NCI-H187 (cell line): ENCODE measurements at regions not wholly inside any gene's neighbourhood (a gene's known extent, or its start where the extent isn't known, plus 50 kb on each side); places are given as distances from the start of the nearest gene placed in this dataset.

Experiments
- DNase-seq, 2 experiments: peaks; one replicate each; lab custom pipeline; 2025; lab: John Stamatoyannopoulos, UW

DNA sequence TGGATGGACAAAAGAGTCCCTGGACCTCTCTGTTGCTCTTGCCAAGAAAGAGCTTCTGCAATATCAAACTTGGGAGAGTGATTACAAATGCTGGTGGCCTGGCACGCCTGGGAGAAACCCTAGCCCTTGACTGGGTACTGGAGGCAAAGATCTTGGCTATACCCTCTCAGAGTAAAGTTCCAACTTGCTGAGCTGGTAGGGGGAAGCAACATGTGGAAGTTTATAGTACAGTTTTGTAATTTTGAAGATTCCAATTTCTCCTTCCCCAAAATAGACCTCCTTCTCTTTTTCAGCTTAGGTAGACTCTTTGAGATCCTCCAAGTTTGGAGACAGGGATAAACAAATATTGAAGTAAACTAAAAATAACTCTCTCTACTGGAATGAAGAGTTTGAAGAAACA lies 645.3 kb downstream of the NR4A2 start:
- no peak for DNase-seq

DNA sequence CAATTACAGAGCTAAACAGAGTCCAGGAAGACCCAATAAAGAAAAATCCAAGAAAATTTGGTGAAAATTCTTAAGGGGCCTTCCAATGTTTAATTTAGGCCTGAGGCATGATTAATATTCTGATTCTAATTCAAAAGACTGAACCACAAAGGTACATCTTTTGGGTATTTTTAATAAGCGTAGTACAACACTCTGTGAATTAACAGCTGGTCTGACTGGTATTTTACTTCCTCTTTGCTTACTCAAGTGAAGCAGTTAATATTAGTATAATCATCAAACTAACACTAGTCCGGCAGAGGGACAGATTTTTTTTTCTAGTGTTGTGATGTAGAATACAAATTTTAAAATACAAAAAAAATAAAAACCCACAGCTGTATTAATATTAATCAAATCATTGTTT lies 652.9 kb downstream of the NR4A2 start:
- no peak for DNase-seq

DNA sequence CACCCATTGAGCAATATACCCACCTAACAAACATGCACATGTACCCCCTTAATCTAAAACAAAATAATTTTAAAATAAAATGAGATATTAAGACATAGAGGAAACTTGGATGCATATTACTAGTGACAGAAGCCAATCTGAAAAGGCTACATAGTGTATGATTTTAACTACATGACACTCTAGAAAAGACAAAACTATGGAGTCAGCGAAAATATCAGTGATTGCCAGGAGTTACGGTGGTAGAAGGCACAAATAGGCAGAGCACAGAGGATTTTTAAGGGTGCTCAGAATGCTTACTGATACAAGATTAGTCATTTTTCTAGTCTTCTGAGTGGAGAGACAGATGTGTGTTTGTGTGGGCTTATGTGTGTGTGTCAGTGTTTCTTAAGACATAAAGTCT lies 656.6 kb downstream of the NR4A2 start:
- no peak for DNase-seq

DNA sequence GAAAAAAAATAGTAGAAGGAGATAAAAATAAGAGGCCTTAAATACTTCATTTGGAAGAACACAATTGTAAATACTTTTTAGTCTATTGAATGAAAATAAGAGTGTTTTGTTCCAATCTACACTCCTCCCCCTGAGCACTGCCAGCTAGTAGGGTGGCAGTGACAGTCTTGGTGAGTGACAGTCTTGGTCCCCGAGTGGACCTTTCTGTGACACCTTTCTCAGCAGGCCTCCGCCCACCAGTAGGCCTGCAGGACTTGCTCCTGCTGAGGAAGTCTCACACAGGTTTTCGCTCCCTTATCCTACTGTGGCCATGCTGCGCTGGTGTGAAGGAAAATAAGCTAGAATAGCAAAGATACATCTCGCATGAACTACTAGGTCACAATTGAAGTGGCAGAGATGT lies 666.8 kb downstream of the NR4A2 start:
- DNase-seq = no peak

DNA sequence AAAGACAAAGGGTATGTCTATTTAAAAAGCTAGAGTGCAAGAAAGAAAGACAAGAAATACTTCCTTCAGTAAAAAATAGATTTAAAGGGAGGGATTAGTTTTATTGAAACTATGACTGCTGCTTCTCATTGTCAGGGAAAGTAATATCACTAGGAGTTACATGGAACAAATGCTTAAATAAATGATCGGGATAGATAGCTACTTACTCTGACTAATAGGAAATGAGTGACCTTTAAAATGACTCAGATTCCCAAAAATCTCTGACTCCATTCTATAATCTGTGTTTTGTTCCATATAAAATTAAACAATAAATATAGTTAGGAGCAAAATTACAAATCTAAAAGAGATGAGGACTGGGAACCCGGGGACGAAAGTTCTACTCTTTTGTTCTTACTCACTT lies 669.3 kb downstream of the NR4A2 start:
- DNase-seq = no peak

DNA sequence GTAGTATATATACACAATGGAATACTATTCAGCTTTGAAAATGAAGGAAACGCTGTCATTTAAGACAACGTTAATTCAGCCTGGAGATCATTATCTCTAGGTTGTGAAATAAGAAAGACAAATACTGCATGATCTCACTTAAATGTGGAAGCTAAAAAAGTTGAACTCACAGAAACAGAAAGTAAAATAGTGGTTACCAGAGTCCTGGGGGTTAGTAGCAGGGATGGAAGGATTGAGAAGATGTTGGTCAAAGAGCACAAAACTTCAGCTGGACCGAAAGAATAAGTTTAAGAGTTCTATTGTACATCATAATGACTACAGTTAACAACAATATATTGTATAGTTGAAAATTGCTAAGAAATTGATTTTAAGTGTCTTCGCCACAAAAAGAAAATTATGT lies 670.3 kb downstream of the NR4A2 start:
- DNase-seq = no peak

DNA sequence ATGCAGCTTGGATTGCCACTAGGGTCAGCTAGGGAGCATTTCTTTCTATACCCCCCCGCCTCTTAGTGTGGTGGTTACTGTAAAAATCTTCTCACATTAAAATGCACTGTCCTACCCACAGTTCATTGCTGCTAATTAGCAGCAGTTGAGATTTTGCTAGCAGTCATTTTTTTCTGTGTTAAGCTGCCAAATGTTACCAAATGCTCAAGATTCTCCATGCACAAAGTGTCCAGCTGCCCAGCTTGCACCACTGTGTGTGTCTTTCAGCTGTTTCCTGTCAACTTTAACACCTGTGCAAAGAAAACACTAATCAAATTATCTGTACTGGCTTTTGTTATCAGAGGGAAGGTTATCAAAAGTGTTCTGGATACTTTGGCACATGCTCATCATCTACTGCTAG lies 679.3 kb downstream of the NR4A2 start:
- no peak for DNase-seq

DNA sequence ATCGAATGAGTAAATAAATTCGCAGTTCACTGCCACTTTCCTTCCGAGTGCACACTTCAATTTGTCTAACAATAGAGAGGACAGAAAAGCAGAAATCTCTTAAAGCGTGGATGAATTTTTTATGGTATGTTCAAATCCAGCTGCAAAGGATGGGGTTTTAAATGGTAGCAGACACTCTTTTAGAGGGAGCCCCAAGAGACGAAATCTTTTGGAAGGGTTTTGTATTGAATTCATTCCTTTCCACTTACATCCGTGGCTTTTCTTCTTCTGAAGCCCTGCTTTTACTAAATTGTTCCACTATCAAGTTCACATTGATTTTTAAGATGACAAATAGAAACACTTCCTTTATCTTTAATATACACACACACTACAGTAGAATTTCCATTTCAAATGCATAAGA lies 680.7 kb downstream of the NR4A2 start:
- no peak for DNase-seq

DNA sequence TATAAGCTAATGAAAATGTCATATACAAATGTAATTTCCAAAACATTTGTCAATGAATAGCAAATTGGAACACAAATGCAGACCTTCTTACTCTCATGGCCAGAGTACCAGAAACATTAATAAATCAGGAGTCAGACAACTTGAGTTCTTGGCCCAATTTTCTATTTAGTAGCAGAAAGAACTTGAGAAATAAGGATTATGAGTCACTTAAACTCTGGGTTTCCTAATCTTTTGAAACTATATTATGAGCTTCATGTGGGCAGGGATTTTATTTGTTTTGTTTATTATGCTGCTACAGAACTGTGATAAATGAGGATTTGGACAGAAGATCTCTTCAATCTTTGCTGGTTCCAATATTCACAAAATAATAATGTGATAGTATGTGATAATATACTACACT lies 686.7 kb downstream of the NR4A2 start:
- DNase-seq = no peak

DNA sequence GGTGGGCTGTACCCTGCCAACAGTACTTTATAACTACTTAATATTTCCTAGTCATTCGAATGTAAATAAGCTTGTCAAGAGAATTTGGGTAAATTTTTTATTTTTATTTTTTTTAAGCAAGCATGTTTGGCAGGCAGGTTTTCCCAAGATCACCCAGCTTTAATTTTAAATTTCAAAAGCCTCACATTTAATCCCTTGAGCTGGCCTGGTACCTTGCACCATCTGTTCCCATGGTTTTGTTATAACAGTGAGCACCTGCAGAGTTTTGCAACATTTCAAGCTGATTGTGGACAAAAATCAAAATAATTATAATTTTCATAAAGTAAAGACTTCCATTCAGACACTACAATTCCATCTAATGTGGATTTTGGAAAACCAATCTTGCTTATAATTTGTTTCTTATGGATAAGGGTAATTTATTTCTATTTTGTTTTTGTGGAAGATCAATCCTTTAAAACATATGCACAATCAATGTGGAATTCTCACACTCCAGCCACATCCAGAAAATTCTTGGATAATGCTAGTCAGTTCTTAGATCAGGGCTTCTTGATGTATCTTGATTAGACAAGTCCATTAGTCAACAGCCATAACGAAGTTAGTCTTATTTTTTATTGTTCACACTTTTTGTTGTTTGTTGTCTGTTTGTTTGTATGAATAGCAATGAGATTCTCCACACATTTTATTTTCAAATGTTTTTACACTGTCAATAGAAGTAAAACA lies 689.3 kb downstream of the NR4A2 start:
- DNase-seq = no peak

DNA sequence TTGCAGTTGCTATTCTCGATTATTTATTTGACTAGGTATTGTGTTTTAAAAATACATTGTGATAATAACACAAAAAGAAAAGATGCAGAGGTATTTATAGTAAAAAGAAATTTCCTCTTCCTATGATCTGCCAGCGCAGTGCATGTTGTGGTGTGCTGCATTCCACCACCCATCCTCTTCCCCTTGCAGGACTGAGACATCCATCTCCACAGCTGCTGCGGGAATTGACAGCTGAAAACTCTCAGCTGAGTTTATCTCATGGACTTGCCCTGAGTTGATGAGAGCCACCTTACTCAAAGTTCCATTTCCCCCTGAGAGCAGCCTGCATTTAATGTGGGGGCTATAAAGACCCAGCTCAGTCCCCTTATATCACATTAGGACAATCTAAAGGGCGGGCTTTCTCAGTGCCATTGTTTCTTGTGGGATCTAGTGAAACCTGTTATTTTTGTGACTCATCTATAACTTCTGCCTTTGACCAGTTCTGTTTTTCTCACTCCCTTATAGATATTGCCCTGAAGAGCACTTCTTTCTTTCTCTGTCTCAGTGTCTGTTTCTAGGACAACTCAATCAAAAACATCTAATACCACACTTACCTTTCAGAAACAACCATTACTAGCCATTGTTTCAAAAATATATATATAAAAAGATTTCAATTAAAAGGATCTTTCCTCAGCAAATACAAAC lies 698.5 kb downstream of the NR4A2 start:
- DNase-seq = no peak

DNA sequence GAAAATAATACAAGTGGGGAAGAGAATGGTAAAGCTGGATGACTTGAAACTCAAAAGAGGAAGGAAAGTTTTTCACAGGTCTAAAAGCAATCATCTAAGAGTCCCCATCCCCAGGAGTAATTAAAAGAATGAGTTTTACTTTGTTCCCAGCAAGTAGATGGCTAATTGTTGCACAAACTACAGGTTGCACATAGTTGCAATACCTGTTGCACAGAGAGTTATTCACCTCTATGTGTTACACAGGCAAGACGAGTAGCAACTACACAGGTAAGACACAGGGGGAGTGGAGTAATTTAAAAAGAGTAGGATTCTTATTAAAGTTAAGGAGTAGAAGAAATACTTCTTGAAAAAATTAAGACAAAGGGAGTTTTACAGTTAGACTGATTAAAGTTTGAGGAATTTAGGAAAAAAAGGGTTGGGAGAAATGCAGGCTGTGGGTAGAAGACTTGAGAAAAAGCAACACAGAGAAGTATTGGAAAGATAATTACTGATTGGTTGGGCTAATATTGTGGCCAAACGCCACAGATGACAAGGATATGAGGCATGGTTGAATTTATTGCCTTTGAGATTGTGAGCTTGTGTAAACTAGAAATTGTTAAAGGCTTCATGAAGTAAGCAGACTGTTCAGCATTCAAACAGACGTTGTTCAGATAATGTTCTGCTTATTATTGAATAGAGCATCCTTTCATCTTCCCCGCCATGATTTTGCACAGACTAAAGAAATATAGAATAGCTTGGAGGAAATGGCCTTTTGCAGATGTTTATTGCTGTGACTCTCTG lies 699.3 kb downstream of the NR4A2 start:
- DNase-seq = no peak

DNA sequence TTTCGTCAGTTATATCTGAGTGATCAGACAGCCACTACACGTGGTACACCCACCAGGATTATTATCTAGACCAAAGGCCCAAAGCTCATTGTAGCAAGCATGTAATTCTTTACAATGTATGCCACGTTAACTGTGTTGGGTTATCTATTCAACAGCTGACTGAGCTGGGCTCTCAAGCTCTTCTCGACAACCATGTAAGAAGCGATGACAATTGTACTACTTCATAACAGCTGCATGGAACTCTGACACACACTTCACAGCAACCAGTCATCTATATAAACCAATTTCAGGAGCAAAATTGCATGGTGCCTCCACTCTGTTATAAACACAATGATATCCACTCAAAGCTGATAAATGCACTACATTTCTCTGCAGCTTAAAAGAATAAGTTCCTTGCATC lies 701.8 kb downstream of the NR4A2 start:
- no peak for DNase-seq

DNA sequence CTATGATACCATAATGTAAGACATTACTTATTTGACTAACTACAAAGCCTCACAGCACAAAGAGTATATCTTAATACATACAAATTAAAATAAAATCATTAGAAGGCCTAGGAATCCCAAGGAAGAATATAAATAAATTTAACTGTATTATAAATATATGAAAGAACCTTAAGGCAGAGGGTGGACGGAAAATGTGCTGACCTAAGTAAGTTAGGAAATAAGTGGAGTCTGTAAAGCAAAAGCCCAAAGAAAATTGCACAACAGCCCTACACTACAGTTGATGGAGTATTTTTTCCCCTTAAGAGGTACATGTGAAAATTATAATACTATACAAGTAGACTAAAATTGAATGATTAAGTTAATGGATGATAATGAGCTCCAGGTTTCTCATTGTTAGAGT lies 710.1 kb downstream of the NR4A2 start:
- no peak for DNase-seq

DNA sequence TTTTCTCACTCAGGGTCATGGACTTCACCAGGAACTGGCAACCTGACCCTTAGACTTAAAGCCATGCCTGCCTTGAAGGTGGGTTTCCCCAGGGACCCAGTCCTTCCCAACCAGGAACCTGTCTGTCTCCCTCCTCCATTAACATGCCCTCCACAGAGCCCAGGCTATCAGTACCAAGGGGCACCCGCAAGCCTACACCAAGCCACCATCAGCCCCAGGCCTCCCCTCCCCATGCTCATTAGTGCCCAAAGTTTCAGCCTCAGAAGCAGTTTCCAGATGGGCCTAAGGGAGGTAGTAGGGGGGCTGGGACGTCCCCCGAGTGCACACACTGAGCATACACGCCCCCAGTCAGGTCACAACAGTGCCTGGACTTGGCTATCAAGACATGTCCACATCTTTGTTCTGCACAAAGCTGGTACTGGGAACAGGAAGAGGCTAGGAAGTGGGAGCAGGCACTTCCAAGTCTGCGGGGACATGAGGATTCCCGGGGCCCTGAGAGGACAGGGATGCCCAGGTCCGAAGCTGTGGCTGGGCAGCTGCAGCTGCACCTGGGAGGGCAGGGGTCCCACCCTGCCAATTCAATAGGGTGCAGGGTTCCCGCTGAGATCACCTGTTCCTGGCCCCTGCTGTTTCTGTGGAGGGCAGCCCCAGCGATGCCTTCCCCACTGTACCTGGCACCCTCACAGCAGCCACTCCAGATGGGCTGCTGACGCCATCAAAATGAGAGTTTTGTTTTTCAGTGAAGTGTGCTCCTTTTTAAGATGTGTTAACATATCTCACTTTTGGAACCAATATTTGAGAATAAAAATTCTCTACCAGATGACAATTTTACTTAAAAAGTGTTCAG lies 731.4 kb downstream of the NR4A2 start:
- DNase-seq = no peak

DNA sequence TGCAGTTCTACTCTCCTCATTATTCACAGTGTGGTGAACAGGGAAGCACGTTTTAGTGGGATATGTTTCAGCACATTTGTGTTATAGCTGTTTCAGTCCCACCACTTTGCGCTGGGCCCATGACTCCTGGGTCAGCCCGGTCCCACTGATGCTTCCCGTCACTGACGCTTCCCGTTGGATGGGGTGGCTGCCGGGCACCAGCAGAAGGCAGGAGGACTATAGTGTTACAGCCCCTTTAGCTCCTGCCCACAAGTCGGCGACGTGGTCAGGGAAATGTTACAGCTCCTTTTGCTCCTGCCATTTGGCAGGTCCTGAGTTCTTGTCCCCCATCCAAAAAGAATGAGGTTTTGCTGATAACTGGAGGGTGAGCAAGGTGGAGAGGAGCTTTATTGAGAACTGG lies 732.2 kb downstream of the NR4A2 start:
- DNase-seq = no peak

DNA sequence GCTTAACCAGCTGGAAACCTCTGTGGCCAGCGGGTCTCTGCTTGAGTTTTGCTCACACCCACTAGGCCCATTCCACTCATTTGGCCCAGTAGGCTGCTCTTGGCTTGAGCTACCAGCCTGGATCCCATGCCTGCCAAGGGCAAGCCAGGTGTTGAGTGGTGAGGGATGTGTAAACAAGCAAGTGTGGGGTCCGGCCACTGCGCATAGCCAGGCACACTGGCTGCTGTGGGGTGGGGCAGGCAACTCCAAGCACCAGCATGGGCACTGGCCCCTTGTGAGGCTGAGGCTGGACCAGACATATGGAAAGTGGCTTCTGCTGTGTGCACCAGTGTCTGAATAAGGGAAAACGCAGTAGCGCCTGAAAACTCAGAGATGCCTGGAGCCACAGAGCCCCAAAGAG lies 732.7 kb downstream of the NR4A2 start:
- DNase-seq = no peak

DNA sequence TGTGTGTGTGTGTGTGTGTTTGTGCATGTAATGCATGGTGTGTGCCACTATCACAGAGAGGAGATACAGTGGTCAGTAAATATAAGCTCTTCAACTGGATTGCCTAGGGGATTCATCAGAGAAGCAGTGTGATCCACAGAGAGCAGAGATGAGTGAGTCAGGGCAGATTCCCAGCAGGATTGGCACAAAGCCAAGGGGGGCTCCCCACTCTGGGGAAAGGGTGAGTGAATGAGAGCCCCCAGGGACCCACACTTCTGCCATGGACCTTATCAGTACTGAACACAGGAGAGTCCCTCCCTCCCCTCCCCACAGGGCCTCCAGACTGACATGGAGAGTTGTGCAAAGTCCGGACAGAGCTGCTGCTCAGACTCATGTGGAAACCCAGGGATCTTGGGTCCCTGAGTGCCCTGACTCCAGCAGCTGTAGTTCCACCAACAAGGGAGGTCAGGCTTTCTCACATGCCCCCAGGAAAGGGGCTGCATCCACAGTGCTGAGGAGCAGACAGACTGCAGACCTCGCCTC lies 748.8 kb downstream of the NR4A2 start:
- DNase-seq = no peak

DNA sequence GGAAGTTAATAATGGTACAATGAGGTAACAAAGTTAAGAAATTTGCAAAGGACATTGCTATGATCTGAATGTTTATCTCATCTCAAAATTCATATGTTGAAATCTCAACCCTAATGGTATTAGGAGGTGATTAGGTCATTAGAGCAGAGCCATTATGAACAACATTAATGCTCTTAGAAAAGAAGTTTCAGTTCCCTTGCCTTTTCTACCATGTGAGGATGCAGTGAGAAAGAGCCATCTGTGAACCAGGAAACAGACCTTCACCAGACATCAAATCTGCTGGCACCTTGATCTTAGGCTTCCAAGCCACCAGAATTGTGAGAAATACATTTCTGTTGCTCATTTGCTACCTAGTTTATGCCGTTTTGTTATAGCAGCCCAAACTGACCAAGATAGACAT lies 757.6 kb downstream of the NR4A2 start:
- no peak for DNase-seq

DNA sequence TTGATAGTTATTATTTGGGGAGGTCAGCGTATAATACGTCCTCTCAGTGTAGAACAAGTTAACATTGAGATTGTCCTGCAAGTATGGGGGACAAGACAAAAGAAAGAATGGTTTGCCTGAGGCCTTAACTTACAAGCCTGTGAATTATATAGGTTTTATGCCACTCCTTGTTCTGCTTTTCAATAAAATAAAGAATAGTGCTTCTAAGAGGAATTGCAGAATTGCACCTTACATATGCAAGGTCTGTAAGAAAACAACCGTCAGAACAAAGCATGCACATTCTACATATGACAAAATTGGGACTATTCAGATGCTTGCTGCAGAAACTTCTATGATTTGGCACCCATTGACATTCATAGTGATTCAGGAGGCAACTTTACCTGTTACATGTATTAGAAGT lies 785.0 kb downstream of the NR4A2 start:
- DNase-seq = no peak

DNA sequence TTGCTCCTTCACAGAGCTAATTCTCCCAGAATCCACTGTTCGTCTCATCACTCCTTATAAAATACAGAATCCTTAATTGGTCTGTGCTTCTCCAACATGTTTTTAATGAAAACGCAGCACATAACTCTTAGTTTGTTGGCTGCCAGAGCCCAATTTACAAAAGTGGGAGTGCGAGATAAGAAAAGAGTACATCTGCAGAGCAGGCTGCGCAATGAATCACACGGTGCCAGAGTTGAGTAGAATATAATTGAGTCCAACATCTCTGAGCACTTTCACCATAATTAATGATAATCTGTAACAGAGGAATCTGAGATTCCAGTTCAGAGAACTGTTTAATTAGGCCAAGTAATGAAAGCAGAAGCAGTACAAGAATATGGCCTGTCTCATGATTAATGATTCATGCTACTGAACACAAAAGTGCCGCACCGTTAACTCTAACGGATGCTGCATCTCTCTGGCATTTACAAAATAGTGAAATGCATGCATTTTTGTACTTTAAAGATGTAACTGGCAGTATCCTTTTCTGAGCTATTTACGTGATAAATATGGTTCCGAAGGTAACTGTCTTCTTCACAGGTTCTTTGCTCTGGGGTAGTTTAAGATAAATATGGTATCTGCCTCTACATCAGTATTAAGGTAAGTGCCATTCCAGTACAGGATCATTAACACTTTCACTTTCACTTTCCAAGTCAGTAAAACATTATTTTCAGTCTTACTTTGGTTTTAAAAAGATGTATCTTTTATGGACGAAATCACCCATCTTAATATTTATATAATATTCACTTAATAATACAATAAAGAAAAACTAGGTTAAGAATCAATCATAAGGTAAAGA lies 785.6 kb downstream of the NR4A2 start:
- DNase-seq = no peak
